HG02970 (cell line): ENCODE measurements at regions not wholly inside any gene's neighbourhood (a gene's known extent, or its start where the extent isn't known, plus 50 kb on each side); places are given as distances from the start of the nearest gene placed in this dataset.

Experiments used
- ATAC-seq: cut with Tn5 transposase; IDR thresholded peaks from one replicate; pipeline ENCODE4 v1.9.1; 2021; ENCODE audit warnings: mild to moderate bottlenecking, moderate library complexity, moderate number of reproducible peaks; ENCODE audit not compliant: unreplicated experiment, low FRiP score

DNA sequence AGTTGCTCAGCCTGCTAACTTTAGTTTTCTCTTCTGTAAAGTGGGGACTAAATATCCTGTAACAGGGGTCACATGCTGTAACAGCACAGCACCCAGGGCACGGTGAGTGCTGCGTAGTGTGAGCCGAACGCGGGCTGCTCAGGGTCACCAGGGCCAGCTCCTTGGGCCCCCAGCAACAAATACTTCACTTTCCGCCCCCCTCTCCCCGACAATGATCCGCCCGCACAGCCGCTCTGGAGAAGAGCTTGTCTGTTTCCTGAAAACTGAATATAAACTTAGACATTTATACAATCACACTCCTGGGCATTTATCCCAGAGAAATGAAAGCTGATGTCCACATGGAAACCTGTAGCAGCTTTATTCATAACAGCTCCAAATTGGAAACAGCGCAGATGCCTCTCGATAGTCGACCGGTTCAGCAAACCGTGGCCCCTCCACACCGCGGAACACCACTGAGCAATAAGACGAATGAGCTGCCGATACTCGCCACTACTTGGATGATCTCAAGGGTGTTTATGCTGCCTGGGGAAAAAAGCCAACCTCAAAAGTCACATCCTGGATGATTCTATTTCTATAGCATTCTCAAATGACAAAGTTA lies 267.2 kb downstream of the PARN start:
- ATAC-seq: no peak

DNA sequence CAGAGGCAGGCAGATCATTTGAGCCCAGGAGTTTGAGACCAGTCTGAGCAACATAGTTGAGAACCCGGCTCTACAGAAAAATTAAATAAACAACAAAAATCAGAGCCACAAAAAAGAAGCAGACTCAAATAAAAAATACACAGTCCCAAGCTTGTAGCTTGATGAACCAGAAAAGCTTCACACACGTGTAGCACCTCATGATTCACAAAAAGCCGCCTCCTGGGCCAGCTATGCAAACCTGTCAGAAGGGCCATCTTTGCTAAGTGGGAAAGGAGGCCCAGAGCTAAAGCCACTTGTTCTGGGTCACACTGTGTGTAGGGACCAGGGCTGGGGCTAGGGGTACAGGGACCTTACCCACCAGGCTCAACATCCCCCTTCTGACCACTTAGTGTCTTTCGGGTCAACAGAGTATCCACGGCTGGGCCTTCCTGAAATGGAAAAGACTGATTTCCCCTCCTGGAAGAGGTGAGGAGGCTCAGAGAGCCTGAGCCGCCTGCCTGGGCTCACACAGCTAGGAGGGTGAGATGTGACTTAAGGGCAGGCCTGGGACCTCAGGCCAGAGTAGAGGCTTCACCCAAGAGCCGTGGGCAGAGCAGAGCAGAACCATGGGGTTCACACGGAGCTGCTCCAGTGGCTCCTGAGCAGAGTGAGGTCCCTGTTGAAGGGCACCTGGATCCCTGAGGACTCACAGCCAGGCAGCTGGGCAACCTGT lies 269.6 kb downstream of the PARN start:
- ATAC-seq: no peak

DNA sequence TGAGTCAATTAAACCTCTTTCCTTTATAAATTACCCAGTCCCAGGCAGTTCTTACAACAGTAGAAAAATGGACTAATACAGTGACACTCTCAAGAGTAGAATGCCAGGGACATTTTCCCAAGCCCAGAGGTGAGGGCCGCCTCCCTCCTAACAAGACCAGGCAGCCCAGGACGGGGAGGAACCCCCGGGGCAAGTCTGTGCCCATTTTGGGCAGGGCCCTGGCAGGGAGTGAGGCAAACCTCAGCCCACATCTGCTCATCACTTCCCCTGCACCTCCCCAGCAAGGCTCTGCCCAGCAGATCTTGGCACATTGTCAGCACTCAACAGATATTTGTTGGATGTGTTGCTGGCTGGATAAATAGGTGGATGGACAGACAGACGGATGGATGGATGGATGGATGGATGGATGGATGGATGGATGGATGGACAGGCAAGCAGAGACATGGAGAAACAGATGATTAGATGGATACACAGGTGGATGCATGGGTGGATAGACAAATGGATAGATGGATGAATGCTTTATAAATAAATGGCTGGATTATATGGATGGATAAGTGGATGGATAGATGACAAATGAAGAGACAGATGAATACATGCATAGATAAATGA lies 271.3 kb downstream of the PARN start:
- ATAC-seq: no peak

DNA sequence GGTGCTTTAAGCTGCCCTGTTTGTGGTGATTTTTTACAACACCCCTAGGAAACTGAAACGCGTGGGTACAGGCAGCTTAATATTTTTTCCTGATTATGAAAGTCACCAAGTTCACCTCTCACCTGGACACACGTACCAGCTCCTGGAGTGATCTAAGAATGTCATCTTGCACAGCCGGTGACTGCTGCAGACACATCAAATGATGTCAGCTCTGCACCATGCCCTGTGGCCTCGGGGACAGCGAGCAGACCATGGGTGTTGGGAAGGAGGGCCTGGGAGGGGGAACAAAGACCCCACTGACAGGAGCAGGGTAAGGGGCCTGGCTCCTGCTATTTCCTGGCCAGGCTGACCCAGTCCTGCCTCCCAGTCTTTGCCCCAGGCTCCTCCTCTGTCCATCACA lies 272.7 kb downstream of the PARN start:
- ATAC-seq: no peak

DNA sequence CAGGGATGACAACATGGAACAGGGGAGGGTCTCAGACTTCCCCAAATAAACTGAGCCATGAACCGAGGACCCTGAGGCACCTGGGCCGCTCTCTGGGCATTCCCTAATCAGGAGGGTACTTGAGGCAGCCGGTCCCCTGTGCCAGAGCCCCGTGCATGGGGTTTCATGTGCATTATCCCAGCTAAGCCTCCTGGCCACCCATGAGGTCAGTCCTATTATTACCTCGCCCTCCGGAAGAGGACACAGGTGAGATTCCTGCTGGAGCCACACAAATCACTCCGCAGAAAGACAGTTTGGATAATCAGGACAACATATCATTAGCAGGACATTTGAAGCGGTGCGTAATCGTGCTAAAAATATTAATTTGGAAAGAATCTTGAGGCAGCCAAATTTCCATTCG lies 274.0 kb downstream of the PARN start:
- ATAC-seq: no peak

DNA sequence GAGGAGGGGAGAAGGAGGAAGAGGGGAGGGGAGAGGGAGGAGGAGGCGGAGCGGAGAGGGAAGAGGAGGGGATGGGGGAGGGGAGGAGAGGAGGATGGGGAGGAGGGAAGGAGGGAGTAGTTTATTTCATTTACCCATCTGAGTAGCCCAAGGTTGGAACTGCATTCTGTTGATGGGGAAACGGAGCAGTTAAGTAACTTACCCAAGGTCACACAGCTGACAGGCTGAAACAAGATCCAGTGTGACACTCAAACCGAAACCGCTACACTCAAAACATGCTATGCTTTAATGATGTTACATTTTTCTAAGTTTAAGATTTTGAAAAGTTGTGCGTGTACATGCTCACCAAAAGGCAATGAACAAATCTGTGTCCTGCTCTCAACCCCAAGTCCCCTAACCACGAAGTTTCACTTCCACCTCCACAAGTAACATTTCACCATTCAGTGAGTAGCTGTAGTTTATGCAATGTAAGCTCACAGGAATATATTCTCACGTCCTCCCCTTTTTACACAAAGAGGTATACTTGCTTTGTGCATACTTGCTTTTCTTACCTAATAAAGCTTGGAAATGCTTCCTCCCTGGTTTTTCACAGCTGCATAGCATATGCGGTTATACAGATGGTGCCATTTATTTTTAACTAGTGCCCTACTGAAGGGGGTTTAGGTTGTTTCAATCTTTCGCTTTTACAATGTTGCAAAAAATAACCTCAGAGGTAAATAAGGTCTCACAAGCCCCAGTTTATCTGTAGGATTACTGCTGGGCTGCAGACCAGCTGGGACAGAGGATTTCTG lies 275.3 kb downstream of the PARN start:
- peak; percentile 90 for ATAC-seq

DNA sequence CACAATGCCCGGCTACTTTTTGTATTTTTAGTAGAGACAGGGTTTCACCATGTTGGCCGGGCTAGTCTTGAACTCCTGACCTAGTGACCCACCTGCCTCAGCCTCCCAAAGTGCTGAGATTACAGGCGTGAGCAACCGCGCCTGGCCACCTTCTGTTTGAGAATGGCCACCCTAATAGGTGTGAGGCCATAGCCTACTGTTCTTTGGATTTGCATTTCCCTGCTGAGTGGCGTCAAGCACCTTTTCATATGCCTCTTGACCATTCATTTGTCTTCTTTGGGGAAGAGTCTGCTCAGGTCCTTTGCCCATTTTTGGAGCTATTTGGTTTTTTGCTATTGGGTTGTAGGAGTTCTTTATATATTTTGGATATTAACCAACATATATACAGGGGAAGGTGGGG lies 276.7 kb downstream of the PARN start:
- no peak for ATAC-seq

DNA sequence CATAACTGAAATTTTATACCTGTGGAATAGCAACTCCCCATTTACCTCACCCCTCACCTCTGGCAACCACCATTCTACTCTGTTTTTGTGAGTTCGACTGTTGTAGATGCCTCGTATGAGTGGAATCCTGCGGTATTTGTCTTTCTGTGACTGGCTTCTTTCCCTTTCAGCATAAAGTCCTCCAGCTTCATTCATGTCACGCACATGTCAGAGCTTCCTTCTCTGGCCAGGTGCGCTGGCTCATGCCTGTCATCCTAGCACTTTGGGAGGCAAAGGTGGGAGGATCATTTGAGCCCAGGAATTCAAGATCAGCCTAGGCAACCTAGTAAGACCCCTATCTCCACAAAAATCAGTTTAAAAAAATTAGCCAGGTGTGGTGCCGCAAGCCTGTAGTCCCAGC lies 278.4 kb downstream of the PARN start:
- ATAC-seq: no peak

DNA sequence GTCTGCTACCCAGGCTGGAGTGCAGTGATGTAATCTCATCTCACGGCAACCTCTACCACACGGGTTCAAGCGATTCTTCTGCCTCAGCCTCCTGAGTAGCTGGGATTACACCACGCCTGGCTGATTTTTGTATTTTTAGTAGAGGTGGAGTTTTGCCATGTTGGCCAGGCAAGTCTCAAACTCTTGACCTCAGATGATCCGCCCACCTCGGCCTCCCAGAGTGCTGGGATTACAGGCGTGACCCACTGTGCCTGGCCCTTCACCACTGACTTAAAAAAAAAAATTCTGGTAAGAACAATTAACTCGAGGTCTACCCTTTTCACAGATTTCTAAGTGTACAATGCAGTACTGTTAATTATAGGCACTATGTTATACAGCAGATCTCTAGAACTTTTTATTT lies 279.4 kb downstream of the PARN start:
- ATAC-seq: no peak

DNA sequence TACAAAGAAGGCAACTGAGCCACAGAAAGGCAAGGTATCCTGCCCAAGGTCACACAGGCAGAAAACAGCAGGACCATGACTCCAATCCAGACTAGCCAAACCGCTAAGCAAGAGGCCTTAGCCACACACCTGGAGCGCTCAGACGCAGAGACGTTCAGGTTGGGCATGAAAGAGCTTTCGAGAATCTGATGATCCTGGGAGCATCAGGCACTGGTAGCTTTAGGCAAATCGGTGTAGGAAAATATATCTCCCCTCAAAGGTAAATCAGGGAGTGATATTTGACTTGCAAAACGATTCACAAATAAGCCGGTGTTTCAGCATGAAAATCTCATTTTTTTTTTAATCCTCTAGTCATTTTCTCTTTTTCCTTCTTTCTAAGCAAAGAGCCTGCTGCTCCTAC lies 279.0 kb downstream of the MRTFB start:
- no peak for ATAC-seq

DNA sequence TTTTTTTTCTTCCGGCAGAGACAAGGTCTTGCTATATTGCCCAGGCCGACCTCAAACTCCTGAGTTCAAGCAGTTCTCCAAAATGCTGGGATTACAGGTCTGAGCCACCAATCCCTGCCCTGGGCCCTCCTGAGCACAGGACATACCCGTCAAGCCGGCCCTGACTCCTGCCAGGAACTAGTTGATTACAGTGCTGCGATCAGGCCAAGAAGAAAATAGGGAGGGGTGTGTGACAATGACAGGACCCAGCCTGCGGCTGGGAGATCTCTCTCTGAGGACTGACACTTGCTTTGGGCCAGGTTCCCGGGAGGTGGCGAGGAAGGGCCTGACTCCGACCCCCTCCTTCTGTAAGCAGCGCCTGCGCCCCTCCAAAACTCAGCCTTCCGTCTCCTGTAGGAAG lies 276.6 kb downstream of the MRTFB start:
- no peak for ATAC-seq

DNA sequence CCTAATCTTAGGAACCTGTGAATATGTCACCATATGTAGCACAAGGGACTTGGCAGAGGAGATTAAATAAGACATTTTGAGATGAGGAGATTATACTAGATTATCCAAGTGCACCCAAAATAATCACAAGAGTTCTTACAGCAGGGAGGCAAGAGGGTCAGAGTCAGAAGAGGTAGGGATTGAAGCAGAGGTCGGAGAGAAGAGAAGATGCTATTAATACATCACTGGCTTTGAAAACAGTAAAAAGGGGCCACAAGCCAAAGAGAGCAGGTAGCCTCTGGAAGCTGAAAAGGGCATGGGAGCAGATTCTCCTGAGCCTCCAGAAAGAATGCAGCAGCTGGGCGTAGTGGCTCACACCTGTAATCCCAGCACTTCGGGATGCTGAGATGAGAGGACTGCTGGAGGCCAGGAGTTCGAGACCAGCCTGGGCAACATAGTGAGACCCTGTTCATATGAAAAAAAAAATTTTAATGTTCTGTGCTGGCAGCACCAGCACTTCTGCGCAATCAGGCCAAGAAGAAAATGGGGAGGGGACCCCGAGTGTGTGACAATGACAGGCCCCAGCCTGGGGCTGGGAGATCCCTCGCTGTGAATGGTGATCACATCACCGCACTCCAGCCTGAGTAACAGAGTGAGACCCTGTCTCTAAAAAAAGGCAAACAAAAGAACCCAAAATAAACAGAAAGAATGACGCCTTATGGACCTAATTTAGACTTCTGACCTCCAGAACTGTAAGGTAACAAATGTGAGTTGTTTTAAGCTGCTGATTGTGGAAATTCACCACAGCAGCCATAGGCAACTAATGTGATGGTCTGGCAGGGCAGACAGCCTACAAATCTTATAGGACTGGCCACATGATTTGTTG lies 275.4 kb downstream of the MRTFB start:
- no peak for ATAC-seq

DNA sequence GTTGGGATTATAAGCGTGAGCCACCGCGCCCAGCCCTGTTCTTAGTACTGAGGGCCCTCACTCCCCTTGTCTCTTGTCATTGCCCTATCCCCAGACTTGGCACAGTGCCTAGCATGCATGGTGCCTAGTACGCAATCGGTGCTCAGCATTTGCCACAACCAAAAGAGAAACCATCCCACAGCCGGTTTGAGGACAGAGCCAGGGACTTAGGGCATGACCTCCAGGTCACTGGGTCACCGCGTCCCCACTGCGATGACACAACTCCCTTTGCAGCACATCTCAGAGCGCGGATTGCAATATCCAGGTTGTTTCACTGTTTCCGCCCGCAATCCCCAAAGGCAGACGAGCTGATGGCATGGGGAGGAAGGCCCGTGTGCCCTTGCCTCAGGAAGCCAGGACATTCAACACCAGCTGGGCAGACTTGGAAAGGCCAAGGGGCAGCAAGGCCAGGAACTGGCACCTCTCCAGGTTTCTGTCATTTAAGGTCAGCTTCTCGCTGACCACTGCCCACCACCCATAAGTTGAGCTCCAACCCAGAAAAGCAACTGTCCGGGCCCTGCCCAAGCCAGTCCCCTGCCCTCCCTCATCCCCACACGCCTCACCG lies 274.5 kb downstream of the MRTFB start:
- ATAC-seq: no peak

DNA sequence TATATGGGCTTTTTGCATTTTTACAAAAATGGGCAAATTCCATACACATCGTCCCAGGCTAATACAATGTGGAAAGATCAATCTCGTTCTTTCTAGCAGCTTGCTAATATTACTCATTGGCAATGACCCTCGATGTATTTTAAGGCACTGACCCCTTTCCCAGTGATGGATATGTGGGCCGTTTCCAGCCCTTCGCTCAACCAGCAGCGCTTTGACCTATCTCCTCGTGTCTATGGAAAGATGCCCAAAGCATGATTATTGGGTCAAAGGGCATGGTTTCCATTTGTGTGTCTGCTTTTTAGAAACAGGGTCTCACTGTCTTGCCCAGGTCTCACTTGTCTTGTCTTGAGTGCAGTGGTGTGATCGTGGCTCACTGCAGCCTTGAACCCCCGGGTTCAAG lies 273.8 kb downstream of the MRTFB start:
- ATAC-seq: no peak

DNA sequence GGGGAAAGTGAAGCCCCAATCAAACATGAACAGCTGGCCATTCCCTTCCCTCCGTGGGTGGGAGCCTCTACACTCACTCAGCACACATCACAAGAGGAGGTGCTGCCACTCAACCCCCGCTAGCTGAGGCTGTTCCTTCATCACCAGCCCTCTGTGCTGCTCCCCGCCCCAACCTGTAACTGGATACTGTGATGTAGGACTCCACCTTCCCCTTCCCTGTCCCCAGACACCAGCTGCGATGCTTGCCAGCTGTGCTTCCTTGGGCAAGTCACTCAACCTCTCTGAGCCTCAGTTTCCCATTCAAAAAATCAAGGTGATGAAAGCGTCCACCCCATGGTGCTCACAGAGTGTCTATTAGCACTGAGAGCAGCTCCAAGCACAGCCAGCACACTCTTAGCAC lies 273.2 kb downstream of the MRTFB start:
- ATAC-seq: no peak

DNA sequence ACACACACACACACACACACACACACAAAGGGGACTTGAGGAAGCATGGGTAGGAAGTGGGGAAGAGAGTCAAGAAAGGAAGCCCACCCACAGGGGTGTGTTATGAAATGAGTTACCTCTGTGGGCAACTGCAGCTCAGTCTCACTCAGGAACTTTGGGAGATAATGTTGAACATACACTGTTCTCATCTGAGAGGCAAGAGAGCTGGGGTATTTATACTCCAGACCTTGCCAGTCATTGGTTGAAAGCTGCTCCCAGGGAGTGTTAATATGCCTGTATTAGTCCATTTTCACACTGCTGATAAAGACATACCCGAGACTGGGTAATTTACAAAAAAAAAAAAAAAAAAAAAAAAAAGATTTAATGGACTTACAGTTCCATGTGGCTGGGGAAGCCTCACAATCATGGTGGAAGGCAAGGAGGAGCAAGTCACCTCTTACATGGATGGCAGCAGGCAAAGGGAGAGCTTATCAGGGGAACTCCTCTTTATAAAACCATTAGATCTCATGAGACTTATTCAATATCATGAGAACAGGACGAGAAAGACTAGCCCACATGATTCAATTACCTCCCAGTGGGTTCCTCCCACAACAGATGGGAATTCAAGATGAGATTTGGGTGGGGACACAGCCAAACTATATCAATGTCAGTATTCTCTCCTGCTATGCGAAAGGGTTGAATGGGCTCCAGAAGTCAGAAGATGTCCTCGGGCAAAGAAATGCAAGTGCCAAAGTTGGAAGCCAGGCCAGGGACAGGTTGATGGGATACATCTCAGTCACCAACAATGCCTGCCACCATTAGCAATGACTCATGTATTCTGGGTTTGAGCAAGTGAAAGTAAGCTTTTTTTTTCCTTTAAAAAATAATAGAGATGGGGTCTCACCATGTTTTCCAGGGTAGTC lies 270.5 kb downstream of the MRTFB start:
- no peak for ATAC-seq

DNA sequence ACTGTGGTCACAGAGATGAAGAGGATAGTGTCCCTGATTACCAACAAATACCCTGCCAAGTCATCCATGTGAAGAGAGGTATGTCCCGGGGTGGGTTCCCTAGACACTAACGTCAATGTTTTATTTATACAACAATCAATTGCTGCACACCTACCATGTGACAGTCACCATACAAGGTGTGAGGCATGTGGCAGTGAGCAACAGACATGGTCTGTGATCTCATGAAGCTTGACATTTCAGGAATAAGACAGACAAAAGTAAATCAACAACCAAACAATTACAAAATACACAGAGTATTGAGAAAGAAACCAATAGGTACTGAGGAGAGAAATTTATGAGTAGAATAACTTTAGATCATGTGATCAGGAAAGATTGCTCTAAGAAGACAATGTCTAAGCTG lies 268.6 kb downstream of the MRTFB start:
- ATAC-seq: no peak

DNA sequence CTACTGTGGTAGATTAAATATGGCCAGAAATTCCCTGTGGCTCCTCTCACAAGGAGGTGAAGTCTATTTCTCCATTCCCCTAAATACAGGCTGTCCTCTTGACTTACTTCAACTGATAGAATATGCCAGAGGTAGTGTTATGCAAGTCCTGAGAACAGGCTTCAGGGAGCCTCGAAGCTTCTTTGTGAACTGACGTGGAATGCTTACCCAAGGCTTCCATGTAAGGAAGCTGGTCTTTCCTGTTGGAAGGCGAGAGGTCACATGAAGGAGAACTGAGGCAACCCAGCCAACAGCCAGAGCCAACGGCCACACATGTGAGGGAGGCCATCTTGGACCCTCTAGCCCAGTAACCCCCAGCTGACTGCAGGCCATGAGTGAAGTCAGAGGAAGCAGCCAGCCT lies 267.9 kb downstream of the MRTFB start:
- no peak for ATAC-seq

DNA sequence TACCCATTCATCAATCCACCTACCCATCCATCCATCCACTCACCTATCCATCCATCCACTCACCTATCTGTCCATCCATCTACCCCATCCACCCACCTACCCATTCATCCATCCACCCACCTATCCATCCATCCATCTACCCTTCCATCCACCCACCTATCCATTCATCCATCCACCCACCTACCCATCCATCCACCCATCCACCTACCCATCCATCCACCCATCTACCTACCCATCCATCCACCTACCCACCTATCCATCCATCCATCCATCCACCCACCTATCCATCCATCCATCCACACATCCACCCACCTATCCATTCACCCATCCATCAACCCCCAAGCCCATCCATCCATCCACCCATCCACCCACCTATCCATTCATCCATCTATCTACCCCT lies 267.1 kb downstream of the MRTFB start:
- no peak for ATAC-seq
